HG02981 (cell line): ENCODE measurements at regions not wholly inside any gene's neighbourhood (a gene's known extent, or its start where the extent isn't known, plus 50 kb on each side); places are given as distances from the start of the nearest gene placed in this dataset.
"Not testable (repeated sequence)": the region's sequence is repeated elsewhere in the genome, so short reads cannot be mapped to it uniquely, and the experiment has no call there.

Experiments
- ATAC-seq: cut with Tn5 transposase; IDR thresholded peaks from one replicate; pipeline ENCODE4 v1.9.1; 2021; ENCODE audit warnings: mild to moderate bottlenecking, moderate library complexity; ENCODE audit not compliant: unreplicated experiment

DNA sequence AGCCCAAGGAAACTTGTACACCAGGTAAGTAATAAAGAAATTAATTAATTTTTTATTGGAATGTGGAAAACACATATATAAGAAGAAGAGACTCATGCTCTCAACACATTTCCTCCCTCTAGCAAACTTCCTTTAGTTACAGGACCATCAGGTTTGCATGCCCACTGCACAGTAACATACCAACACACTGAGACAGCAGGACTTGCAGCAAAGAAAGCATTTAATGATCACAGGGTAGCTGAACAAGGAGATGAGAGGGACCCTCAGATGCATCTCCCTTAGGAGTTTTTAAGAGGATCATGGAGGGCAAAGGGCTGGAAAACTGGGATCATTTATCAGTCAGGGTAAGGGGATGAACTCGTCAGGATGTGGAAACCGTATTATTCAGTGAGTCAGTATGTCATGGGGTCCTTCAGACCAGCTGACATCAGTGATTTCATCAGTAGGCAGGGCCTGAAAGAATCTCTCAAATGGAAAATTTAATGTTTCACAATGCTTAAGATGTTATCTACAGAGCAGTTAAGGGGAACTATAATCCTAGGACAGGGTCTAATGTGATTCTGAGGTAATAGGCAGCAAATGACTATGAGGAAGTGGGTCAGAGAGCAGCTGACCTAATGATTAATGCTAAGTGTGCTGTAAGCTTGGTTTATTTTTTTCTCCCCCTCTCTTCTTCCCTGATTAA is 193.8 kb upstream of the RND3 start:
- no peak for ATAC-seq

DNA sequence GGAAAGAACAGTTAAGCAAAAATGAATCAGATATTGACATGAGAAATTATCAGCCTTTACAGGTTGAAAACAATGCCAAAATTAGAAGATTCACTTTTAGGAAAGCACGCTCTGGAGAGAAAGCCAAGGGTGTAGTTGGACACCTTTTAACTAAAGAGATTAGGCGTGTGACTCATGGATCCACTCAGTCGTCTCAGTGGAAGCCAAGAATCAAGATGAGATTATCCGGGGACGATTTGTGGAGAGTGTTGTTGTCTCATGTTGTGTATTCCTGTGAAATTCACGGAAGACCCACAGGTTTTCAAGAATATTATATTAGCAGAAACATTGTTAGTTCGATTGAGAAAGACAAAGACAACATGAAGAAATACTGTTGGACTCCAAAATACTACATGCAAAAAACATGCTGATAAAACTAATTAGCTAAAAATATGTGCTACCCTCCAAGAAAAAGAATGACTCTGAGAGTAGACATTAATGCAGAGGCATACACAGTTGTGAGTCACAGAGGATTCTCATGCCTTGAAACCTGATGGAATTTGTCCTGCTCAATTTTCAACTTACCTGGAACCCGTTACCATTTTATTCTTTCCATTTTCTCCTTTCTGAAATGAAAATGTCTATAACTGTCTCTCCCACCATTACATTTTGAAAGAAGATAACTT is 192.1 kb upstream of the RND3 start:
- no peak for ATAC-seq

DNA sequence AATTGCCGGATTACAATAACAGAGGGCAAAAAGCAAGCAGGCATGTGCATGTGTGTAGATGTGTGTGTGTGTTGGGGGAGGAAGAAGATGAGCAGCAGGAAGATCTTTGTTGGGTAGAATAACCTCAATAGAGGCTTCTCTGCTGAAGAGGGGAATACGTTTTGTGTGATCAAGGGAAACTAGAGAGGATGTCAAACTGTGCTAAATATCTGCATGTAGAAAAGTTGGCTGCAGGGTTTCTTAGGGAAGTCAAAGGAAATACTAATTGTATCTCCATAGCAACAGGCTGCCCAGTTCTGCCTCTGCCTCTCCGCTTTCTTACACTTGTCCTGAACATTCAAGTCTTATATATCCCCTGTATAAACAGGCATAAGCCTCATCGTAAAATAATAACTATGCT is 190.1 kb upstream of the RND3 start:
- ATAC-seq = no peak

DNA sequence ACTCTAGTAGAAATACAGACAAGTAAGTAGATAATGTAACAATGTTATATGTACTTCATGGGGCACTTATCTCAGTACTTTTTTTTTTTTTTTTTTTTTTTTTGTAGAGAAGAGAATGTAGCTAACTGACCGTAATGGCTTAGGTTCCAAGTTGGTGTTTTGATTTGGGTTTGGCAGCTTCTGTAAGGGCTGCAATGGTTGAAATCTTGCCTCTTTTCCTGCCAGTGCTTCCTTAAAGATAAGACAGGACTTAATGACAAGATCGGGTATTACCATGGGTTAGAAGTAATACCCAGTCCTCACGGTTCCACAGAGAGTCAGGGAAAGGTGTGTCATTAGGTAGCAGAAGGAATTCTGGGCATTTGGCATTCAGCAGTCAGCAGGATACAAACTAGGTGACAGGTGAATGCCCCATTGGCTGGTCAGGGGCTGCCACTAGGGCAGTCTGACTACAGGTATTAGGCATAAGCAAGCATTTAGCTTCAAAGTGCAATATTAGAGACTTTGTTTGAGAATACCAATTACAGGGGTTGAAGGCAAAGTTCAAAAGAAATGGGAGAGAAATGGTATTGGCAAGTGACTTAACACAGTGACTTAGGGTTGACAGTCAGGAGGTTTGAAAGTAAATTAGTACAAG is 189.4 kb upstream of the RND3 start:
- ATAC-seq = no peak

DNA sequence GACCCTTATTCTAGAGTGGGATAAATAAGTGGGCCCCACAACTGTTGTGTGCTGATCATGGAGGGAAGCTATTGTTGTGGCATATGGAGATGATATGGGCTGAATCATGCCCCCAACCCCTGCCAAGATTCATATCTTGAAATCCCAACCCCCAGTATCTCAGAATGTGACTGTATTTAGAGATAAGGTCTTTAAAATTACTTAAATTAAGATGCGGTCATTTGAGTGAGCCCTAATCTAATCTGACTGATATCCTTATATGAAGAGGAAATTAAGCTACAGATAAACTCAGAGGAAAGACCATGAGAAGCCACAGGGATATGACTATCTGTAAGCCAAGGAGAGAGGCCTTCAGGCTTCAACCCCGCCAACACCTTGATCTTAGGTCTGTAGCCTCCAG is 188.3 kb upstream of the RND3 start:
- ATAC-seq = no peak

DNA sequence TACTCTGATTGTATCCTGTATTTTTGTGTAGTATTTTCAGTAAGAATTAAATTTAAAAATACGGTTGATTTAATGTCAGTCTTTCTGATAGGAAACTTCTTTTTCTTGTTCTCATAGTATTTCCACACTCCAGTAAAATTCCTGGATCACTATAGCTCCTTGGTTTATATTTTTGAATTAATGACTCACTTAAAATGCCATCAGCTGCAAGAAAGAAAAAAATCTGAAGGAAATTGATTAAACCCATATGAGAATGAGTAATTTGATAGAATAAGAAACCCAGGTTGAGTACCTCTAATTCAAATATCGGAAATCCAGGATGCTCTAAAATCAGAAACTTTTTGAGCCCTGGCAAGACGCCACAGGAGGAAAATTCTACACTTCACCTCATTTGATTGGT is 186.8 kb upstream of the RND3 start:
- no peak for ATAC-seq

DNA sequence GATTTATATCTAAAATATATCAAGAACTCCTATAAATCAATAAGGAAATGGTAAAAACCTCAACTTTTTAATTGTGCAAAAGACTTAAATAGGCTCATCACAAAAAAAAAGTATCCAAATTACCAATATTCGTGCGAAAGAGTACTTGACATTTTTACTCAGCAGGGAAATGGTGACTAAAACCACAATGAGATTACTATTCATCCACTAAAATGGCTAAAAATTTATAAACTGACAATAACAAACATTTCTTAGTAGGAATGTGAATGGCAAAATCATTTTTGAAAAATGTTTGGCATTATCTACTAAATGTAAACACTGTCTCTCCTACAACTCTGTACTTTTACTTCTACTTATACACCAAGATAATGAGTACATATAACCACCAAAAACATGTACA is 184.8 kb upstream of the RND3 start:
- ATAC-seq = no peak

DNA sequence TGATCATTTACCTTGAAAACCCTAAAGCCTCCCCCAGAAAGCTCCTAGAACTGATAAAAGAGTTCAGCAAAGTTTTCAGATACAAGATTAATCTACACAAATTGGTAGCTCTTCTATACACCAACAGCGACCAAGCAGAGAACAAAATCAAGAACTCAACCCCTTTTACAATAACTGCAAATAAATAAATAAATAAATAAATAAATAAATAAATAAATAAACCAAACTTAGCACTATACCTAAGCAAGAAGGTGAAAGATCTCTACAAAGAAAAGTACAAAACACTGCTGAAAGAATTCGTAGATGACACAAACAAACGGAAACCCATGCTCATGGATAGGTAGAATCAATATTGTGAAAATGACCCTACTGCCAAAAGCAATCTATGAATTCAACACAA is 182.0 kb upstream of the RND3 start:
- no peak for ATAC-seq

DNA sequence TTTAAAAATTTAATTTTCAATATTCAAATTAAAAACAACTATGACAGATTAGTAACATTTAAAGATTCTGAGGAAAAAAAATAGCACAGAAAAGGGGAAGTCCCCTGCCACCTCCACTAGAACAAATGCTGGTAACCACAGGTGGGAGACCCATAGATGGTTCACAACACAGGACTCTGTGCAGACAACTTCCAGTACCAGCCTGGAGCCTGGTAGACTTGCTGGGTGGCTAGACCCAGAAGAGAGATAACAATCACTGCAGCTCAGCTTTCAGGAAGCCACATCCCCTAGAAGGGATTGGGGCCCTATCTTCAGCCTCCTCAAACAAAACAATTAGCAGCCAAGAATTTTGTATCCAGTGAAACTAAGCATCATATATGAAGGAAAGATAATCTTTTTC is 179.6 kb upstream of the RND3 start:
- ATAC-seq = not testable (repeated sequence)

DNA sequence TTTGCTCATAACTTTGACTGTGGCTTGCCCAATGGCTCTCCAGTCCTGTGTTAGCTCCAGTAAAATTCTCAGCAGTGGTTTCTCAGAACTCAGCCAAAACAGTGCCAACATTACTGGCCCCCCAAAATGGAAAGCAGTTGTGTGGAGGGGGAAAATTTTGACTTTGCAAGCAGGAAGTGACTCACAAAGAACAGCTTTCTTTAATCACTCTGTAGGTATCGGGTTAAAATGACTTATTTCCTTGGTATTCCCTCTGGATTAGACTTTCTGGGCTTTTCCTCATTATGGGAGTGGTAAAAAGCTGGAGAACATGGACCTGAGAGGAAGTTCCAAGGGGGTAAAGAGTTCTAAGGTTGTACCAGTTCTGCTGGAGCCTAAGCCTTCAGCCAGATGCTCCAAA is 175.7 kb upstream of the RND3 start:
- no peak for ATAC-seq

DNA sequence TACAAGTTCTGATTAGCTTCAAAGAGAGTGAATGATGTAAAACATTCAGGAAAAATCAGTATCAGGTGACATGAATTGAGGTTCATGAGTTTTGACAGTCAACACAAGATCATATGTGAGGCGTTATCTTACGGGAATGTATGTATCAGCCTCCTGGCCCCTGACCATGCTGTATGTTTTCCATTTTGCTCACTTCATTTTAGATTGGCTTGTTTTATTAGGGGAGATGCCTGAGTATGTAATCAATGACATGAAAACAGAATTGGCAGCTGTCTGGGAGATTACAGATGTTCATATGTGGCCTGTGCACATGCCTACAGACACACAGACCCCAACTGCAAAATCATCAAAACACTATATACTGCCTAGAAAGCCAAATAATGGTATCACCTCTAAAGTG is 168.5 kb upstream of the RND3 start:
- no peak for ATAC-seq

DNA sequence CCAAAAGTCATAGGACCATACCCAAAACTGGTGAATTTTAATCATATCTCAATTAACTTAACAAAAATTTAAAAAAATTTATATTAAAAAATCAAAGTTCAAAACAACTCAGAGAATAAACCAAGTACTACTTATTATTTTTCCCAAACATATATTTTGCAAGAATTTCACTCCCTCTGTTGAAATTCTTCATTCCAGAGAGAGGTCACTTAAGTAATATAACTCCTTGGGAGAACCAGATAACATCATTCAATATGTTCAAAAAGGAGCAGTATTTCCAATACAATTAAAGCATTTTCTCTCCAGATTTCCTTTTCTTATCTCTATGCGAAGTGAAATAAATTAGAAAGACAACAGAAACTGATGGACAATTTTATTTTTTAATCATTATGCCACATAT is 165.9 kb upstream of the RND3 start:
- no peak for ATAC-seq

DNA sequence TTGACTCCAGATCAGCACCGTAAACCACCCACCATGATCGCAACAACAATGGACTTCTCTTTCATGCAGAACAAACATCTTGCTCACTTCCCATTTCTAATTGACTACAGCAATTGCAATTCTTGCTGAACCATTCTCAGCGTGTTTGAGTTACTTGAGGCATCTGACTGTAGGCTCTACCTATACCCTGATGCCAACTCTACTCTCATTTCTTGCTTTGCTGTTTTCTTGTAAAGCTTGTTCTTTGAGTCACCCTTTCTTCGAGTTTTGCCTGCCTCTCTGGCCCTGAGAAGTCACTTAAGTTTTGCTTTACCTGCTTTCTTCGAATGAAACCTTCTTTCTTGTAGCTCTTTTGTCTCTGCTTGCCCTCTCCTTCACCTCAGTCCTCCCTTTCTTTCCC is 160.5 kb upstream of the RND3 start:
- ATAC-seq = no peak

DNA sequence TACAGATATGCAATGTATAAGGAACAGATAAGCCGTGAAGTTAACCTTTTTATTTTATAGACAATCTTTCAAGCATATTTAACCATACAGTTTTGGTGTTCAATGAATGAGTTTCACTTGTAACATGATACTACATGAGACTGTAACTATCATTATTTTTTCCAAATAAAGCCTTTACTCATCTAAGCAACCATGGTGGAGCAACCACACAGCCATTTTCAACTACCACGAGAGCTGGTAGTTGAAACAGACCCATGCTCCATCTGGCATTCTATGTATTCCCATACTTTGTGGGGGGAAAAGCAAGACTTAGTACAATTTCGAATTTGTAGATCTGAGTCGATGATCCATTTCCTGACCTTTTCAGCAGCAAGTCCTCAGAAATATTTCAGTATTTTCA is 159.3 kb upstream of the RND3 start:
- ATAC-seq = no peak

DNA sequence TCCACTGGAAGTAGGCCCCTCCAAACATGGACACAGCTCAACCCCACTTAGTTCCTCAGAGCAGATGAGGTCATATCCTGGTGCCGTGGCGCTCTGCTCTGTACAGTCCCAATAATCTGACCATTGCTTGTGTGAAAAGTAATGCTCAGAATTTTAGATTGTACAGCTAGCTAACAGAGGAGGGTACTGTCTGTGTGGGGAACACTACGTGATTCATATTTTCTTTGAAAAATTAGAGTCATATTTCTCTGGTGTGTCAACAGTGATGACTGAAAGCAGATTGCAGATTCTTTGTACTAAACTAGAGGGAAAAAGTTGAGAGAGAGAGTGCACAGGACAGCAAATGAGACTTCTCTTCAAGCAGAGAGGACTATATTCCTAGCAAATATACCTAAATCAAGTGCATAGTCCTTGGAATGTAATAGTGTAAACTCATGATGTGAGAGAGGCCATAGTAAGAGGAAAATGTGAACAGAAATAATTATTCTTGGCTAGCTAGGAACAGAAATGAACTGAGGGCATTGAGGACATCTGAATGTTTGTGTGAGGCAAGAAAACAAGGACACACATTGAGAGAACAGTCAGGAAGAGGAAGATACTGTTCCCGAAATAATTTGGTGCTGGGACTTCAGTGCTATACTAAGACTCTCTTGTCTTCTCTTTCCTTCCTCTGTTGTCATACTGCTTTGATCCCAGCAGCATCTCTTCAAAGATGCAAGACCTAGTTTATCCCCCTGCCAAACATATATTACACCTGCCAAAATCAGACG is 157.0 kb upstream of the RND3 start:
- ATAC-seq = no peak

DNA sequence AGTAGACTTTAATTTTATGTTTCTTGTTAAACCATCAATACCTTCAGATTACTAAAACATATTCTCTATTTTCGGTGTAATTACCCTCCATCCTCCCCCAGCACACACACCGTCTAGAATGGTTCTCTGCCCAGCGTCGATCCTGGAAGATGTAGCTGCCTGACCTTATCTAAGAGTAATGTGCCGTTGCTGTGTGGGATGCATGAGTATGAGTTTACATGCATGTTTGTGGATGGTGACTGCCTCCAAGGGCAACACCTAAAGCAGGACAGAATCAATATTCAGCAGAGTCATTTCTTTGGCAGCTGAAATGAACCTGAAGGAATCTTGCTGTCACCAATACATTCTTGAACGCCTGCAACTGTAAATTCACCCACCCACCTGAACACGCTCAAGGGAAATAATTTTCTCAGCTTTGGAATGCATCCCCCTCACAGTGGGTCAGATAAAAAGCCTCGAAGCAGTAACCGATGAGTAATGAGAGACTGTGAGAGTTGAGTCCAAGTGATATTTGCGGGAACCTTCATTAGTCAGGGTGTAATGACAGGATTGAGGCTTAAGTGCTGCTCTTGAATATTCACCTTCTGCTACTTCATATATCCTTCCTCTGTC is 155.8 kb upstream of the RND3 start:
- no peak for ATAC-seq

DNA sequence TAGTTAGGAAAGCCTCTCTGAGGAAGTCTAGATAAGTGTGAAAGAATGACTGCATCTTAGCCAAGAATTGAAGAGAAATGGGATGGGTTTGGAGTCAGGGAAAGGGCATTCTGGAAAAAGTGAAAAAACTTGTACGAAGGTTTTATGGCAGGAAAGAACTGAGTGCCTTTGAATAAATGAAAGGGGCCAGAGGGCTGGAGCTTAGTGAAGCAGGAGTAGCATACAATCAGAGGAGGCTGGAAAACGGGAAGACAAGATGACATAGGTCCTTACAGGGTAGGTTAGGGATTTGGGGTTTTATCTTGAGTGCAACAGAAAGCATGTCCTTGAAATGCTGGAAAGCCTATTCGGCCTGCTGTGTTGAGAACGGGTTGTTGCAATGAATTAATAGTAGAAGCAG is 152.6 kb upstream of the RND3 start:
- ATAC-seq = no peak

DNA sequence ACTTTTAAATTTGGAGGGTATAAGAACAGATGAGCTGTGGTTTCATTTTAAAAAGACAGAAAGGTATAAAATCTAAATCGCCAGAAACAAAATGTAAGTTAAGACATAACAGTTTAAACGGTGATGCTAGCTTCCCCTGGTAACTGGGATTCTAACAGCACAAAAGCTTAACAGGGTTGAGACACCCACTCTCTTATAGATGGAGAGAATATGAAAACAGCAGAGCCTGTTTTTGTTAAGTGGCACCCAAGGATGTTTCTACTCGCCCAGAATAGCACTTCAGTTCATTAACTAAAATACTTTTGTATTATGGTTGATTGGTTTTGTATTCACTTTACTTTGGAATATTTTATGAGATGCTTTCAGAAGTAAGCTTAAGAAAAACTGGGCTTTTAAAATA is 151.9 kb upstream of the RND3 start:
- no peak for ATAC-seq

DNA sequence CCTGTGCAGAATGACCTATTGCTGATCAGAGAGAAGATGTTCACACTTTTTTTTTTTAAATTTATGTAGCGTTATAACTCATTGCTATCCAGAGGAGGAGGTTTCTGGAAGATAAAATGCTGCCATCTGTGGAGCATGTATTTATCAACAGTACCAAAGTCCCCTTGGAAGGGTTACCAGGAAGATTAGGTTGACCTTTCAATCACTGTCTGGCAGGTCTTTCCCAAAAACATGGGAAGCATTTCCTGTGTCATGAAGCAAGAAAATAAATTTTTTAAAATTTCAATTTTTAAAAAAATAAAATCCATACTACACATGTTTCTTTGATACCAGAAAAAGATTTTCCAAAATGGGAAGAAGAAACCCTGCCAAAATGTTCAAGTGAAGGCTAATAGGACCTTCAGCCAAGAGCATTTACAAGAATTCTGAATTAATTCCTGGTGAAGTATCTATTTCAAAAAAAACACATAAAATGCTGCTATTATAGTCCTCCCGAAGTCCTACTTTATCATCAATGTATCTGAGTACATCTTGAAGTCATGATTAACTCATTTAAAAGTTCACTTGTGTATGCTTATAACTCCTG is 143.9 kb upstream of the RND3 start:
- ATAC-seq = no peak

DNA sequence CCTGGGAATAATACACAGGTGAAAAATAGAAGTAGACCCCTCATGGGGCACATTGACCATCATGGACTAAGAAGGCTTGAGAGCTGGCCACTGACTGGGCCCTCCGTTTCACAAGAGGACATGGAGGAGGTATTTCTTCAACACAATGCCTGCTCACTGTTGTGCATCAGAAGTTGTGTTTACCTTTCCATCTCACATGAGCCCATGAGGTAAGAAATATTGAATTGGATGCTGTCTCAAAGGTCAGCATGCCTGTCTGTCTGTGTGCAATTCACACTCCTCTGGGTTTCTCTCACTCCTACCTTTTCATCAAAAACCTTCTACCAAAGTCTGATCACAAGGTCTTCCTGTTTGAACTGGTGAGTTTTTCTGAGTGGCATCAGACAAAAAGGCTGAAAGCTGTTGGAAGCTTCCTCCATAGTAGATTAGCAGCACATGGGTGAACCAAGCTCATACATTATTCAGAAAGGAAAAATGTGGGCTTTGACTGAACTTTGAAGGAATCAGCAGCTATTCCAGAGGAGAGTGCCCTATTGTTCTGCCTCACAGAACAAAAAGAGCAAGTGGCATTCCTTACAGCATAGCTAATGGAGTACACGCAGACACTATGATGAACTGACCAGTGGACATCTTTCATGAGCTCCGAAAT is 143.2 kb upstream of the RND3 start:
- no peak for ATAC-seq
